ENCODE measurements at regions not wholly inside any gene's neighbourhood (a gene's known extent, or its start where the extent isn't known, plus 50 kb on each side); places are given as distances from the start of the nearest gene placed in this dataset.
"Not testable (repeated sequence)": the region's sequence is repeated elsewhere in the genome, so short reads cannot be mapped to it uniquely, and the experiment has no call there.

GRCh38 chr2:131626011-131626410 lies 98.3 kb downstream of the CCDC74A start:
- TF ChIP-seq CTCF (IDR thresholded peaks at IDR 0.05); ZFX (IDR thresholded peaks at IDR 0.05; ENCODE audit: borderline replicate concordance): not testable (repeated sequence)
